22Rv1 (cell line): ENCODE measurements at regions not wholly inside any gene's neighbourhood (a gene's known extent, or its start where the extent isn't known, plus 50 kb on each side); places are given as distances from the start of the nearest gene placed in this dataset.

Experiments used
- CTCF ChIP-seq: fragments of 450-650 bp; IDR thresholded peaks from 2 replicates; pipeline ENCODE4 v1.5.1; 2017; ENCODE audit warnings: mild to moderate bottlenecking
- ZFX ChIP-seq: fragments of 450-650 bp; IDR thresholded peaks from 2 replicates; pipeline ENCODE4 v1.6.1; 2017; ENCODE audit warnings: antibody characterized with exemption, borderline replicate concordance

DNA sequence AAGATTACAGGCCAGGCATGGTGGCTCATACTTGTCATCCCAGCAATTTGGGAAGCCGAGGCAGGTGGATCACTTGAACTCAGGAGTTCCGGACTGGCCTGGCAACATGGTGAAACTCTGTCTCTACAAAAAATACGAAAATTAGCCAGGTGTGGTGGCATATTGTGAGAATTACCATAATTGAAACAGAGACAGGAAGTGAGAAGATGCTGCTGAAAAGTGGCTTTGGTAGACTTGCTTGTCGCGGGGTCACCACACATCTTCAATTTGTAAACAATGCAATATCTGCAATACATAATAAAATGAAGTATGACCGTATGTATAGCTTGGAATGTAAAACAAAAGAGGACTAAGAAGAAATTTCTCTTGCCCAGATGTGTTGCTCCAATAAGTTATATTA is 490.5 kb downstream of the GABRG2 start:
- TF ChIP-seq CTCF (no peak), ZFX (no peak)
